ENCODE measurements at regions not wholly inside any gene's neighbourhood (a gene's known extent, or its start where the extent isn't known, plus 50 kb on each side); places are given as distances from the start of the nearest gene placed in this dataset.
"Not testable (repeated sequence)": the region's sequence is repeated elsewhere in the genome, so short reads cannot be mapped to it uniquely, and the experiment has no call there.

DNA sequence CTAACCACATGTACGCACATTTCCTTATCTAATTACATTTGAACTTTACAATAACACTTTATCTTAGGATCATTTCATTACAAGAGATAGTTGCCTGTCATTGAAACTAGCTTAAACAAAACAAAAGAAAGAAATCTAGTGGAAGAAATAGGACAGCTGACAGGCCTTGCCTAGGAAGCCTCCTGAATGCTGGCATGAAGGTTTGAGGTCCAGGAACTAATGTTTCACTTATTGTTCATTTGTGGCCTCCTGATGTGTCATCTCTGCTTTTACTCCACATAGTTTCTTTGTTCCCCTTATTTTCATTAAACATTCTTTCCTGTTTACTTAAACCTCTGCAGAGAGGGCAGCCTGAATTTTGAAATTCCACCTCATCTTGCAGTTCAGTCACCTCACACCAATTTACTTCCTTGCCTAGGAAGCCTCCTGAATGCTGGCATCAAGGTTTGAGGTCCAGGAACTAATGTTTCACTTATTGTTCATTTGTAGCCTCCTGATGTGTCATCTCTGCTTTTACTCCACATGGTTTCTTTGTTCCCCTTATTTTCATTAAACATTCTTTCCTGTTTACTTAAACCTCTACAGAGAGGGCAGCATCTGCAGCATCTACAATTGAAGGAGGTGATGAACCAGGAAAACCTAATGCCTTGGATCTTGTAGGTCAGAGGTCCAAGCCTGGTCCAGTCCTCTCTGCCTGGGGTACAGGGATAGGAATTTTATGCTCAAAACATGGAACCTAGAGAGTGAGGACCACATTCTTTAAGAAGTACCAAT is 319.2 kb downstream of the SPATA31A1 start:
- TF ChIP-seq CTCF (IDR thresholded peaks at IDR 0.05; ENCODE audit: low read depth, low read length, missing input control); MAX (IDR thresholded peaks at IDR 0.05); JUND (IDR thresholded peaks at IDR 0.05); TAF1 (conservative IDR thresholded peaks at IDR 0.05); YY1 (IDR thresholded peaks at IDR 0.05): not testable (repeated sequence)

Data from liver (tissue), 3 donors.